ENCODE measurements at regions not wholly inside any gene's neighbourhood (a gene's known extent, or its start where the extent isn't known, plus 50 kb on each side); places are given as distances from the start of the nearest gene placed in this dataset.
"Not testable (repeated sequence)": the region's sequence is repeated elsewhere in the genome, so short reads cannot be mapped to it uniquely, and the experiment has no call there.

GRCh38 chrX:76555816-76556215 lies 128.3 kb downstream of the MAGEE1 start:
- peaks cover 0 to 2% (median 0%) of the 10 kb centered on the region in 4 donors for H3K27me3 ChIP-seq (ENCODE audit: control insufficient read depth in 4 of 4, insufficient read depth in 4 of 4, low read length in 3 of 4)
- H3K4me3 ChIP-seq (ENCODE audit: low read depth in 1 of 3, low read length in 3 of 3), result no peak overlapping the region
- H3K4me1 ChIP-seq (ENCODE audit: control insufficient read depth in 4 of 4, insufficient read depth in 4 of 4, low read length in 3 of 4), result no peaks in the 10 kb centered on the region
- H3K36me3 ChIP-seq (ENCODE audit: control insufficient read depth in 4 of 4, insufficient read depth in 3 of 4, low read depth in 1 of 4, low read length in 3 of 4), result no peaks in the 10 kb centered on the region
- H3K9me3 ChIP-seq (ENCODE audit: control insufficient read depth in 4 of 4, low read length in 3 of 4), result peaks cover 0 to 41% (median 15%) of the 10 kb centered on the region in 4 donors
- no peak overlapping the region for H3K27ac ChIP-seq (ENCODE audit: low read depth in 1 of 2, low read length in 2 of 2)
- TF ChIP-seq FOXA2 (IDR thresholded peaks at IDR 0.05), result no peak
- peak; percentile 11 to 48 for TF ChIP-seq RAD21 (IDR thresholded peaks at IDR 0.05)
- peak; percentile 1 for TF ChIP-seq CTCF (IDR thresholded peaks at IDR 0.05; ENCODE audit: low read depth, low read length, missing input control)
- no peak for TF ChIP-seq YY1 (IDR thresholded peaks at IDR 0.05)
- no peak for TF ChIP-seq ZBTB33 (IDR thresholded peaks at IDR 0.05)
- TF ChIP-seq EGR1 (IDR thresholded peaks at IDR 0.05; ENCODE audit: low read depth in 2 of 2), result no peak
- no peak for DNase-seq (ENCODE audit: low spot score)
- no peak overlapping the region for H3K9ac ChIP-seq (ENCODE audit: low read depth in 1 of 2, low read length in 2 of 2)
- WGBS, result 12% methylated on average over 4 of the region's 4 CpGs

DNA sequence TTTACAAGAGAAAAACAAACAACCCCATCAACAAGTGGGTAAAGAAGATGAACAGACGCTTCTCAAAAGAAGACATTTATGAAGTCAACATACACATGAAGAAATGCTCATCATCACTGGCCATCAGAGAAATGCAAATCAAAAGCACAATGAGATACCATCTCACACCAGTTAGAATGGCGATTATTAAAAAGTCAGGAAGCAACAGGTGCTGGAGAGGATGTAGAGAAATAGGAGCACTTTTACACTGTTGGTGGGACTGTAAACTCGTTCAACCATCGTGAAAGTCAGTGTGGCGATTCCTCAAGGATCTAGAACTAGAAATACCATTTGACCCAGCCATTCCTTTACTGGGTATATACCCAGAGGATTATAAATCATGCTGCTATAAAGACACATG lies 137.3 kb downstream of the MAGEE1 start:
- not testable (repeated sequence) for H3K4me3 ChIP-seq (ENCODE audit: low read depth in 1 of 3, low read length in 3 of 3); H3K27ac ChIP-seq (ENCODE audit: low read depth in 1 of 2, low read length in 2 of 2); DNase-seq (ENCODE audit: low spot score); H3K9me3 ChIP-seq (ENCODE audit: control insufficient read depth in 4 of 4, low read length in 3 of 4); H3K36me3 ChIP-seq (ENCODE audit: control insufficient read depth in 4 of 4, insufficient read depth in 3 of 4, low read depth in 1 of 4, low read length in 3 of 4); H3K4me1 ChIP-seq (ENCODE audit: control insufficient read depth in 4 of 4, insufficient read depth in 4 of 4, low read length in 3 of 4); H3K9ac ChIP-seq (ENCODE audit: low read depth in 1 of 2, low read length in 2 of 2); H3K27me3 ChIP-seq (ENCODE audit: control insufficient read depth in 4 of 4, insufficient read depth in 4 of 4, low read length in 3 of 4)
- 61% methylated on average over 5 of the region's 5 CpGs for WGBS

DNA sequence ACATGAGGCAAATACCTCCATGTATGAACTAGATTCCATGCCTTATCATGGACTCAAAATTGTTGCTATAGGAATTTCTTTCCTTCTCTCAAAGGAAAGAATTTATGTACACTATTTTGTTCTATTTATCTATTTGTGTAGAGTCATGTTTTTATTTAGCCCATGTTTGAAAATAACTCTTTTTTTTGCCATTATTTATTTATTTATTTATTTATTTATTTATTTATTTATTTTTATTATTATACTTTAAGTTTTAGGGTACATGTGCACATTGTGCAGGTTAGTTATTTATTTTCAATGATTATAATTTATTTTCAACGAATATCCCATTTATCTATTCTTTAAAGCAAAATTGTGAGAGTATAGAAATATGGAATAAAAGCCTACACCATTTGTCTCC lies 177.9 kb downstream of the MAGEE1 start:
- Histone ChIP-seq H3K36me3 (ENCODE audit: control insufficient read depth in 4 of 4, insufficient read depth in 3 of 4, low read depth in 1 of 4, low read length in 3 of 4) (no peaks in the 10 kb centered on the region), H3K9ac (ENCODE audit: low read depth in 1 of 2, low read length in 2 of 2) (no peak overlapping the region), H3K4me1 (ENCODE audit: control insufficient read depth in 4 of 4, insufficient read depth in 4 of 4, low read length in 3 of 4) (no peaks in the 10 kb centered on the region), H3K9me3 (ENCODE audit: control insufficient read depth in 4 of 4, low read length in 3 of 4) (no peaks in the 10 kb centered on the region), H3K27ac (ENCODE audit: low read depth in 1 of 2, low read length in 2 of 2) (no peak overlapping the region), H3K27me3 (ENCODE audit: control insufficient read depth in 4 of 4, insufficient read depth in 4 of 4, low read length in 3 of 4) (no peaks in the 10 kb centered on the region), H3K4me3 (ENCODE audit: low read depth in 1 of 3, low read length in 3 of 3) (no peak overlapping the region)
- 68% methylated on average over 1 of the region's 1 CpG for WGBS
- no peak for TF ChIP-seq REST (IDR thresholded peaks at IDR 0.05)
- TF ChIP-seq ZBTB33 (IDR thresholded peaks at IDR 0.05), result no peak
- no peak for TF ChIP-seq GABPA (IDR thresholded peaks at IDR 0.05 in 1 of 2, conservative IDR thresholded peaks at IDR 0.05 in 1 of 2)
- TF ChIP-seq JUND (IDR thresholded peaks at IDR 0.05), result no peak
- no peak for TF ChIP-seq TAF1 (conservative IDR thresholded peaks at IDR 0.05)
- no peak for TF ChIP-seq SP1 (IDR thresholded peaks at IDR 0.05)
- DNase-seq (ENCODE audit: low spot score), result no peak

Measured in liver (tissue), 8 donors.